DOHH2 (cell line): ENCODE measurements at regions not wholly inside any gene's neighbourhood (a gene's known extent, or its start where the extent isn't known, plus 50 kb on each side); places are given as distances from the start of the nearest gene placed in this dataset.

Source experiments
- H3F3A ChIP-seq: fragments of 200-600 bp; sonication (generic), shearing (Covaris generic); 2 replicates; pipeline ENCODE4 v1.6.0; 2016; ENCODE audit warnings: antibody characterized with exemption, mild to moderate bottlenecking; ENCODE audit not compliant: control insufficient read depth, insufficient read depth
- H3K27ac ChIP-seq: fragments of 200-600 bp; sonication (generic); 2 replicates; pipeline ENCODE4 v1.5.1; 2014; ENCODE audit warnings: low read depth, mild to moderate bottlenecking, low read length, moderate library complexity
- H3K27me3 ChIP-seq: fragments of 200-600 bp; sonication (generic); 2 replicates; pipeline ENCODE4 v1.6.1; 2014; ENCODE audit warnings: mild to moderate bottlenecking, low read length, mixed read lengths; ENCODE audit not compliant: control insufficient read depth
- H3K36me3 ChIP-seq: fragments of 200-600 bp; sonication (generic); 2 replicates; pipeline ENCODE4 v1.6.1; 2014; ENCODE audit warnings: mild to moderate bottlenecking, low read length, moderate library complexity, mixed read lengths; ENCODE audit not compliant: control insufficient read depth
- H3K4me1 ChIP-seq: fragments of 200-600 bp; sonication (generic); 2 replicates; pipeline ENCODE4 v1.6.1; 2014; ENCODE audit warnings: mild to moderate bottlenecking, low read length, mixed read lengths; ENCODE audit not compliant: control insufficient read depth
- H3K4me2 ChIP-seq: fragments of 200-600 bp; sonication (generic); 2 replicates; pipeline ENCODE4 v1.6.0; 2014; ENCODE audit warnings: mild to moderate bottlenecking, low read length, moderate library complexity
- H3K4me3 ChIP-seq: fragments of 200-600 bp; sonication (generic); 2 replicates; pipeline ENCODE4 v1.5.1; 2014; ENCODE audit warnings: mild to moderate bottlenecking, low read length, mixed read lengths
- H3K79me2 ChIP-seq: fragments of 200-600 bp; sonication (generic); 2 replicates; pipeline ENCODE4 v1.6.1; 2014; ENCODE audit warnings: mild to moderate bottlenecking, low read length, mixed read lengths; ENCODE audit not compliant: control insufficient read depth
- H3K9me2 ChIP-seq: fragments of 200-600 bp; sonication (generic); replicated peaks from 2 replicates; pipeline ENCODE4 v1.6.1; 2014; ENCODE audit warnings: mild to moderate bottlenecking, low read length, mixed read lengths; ENCODE audit not compliant: control insufficient read depth
- H3K9me3 ChIP-seq: fragments of 200-600 bp; sonication (generic); 2 replicates; pipeline ENCODE4 v1.6.1; 2014; ENCODE audit warnings: antibody characterized with exemption, low read length, mixed read lengths; ENCODE audit not compliant: control insufficient read depth, insufficient read depth
- H4K20me1 ChIP-seq: fragments of 200-600 bp; sonication (generic); 2 replicates; pipeline ENCODE4 v1.6.0; 2014; ENCODE audit warnings: low read depth, mild to moderate bottlenecking, antibody characterized with exemption, low read length, moderate library complexity; ENCODE audit not compliant: control insufficient read depth, insufficient read depth
- EZH2phosphoT487 ChIP-seq: fragments of 200-600 bp; sonication (generic); IDR thresholded peaks from 2 replicates; pipeline ENCODE4 v1.6.1; 2017; ENCODE audit warnings: borderline replicate concordance, mild to moderate bottlenecking, antibody characterized with exemption, low read length, moderate library complexity, mixed read lengths
- TF ChIP-seq, protein P1 (sequence below): fragments of 200-600 bp; sonication (generic); IDR thresholded peaks from one replicate; pipeline ENCODE4 v1.5.1; 2014; ENCODE audit warnings: antibody characterized with exemption, mild to moderate bottlenecking, low read depth, low read length; ENCODE audit not compliant: poor library complexity, severe bottlenecking

- no peaks in the 10 kb centered on the region for H4K20me1 ChIP-seq
- no peak for TF ChIP-seq EZH2phosphoT487
- TF ChIP-seq, protein P1, sequence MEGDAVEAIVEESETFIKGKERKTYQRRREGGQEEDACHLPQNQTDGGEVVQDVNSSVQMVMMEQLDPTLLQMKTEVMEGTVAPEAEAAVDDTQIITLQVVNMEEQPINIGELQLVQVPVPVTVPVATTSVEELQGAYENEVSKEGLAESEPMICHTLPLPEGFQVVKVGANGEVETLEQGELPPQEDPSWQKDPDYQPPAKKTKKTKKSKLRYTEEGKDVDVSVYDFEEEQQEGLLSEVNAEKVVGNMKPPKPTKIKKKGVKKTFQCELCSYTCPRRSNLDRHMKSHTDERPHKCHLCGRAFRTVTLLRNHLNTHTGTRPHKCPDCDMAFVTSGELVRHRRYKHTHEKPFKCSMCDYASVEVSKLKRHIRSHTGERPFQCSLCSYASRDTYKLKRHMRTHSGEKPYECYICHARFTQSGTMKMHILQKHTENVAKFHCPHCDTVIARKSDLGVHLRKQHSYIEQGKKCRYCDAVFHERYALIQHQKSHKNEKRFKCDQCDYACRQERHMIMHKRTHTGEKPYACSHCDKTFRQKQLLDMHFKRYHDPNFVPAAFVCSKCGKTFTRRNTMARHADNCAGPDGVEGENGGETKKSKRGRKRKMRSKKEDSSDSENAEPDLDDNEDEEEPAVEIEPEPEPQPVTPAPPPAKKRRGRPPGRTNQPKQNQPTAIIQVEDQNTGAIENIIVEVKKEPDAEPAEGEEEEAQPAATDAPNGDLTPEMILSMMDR: no peak
These were observed 283.9 kb upstream of the NPVF start for GRCh38 chr7:25512061-25512687.

DNA sequence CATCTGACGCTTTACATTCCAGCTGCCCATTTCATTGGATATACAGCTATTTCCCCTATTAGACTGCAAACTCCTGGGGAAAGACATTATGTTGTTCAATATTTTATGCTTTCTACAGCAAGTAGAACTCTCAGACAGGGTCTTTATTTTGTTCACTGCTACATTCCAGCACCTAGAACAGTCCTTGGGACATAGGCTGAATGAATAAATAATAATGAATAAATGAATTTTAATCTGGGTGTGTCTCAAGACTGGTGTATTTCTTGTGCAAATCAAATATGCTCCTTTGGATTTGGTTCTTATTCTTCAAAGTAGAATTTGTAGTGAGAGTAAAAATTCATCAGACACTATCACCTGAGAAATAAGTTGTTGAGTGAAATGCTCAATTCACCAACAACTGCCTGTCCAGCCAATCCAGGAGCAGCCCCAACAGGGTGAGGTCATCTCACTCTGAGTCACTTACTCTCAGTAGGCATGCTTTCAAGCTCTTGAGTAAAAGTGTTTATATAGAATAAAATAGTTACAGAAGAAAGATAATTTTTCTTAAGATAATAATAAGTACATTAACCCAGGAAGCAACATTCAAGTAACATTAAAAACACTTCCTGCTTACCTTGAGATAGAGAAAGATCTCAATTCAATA is 287.5 kb upstream of the NPVF start:
- no peaks in the 10 kb centered on the region; the same call in 1 of the 2 replicates for H3K9me3 ChIP-seq
- H4K20me1 ChIP-seq: no peaks in the 10 kb centered on the region
- H3F3A ChIP-seq: no peaks in the 10 kb centered on the region
- H3K9me2 ChIP-seq: no peaks in the 10 kb centered on the region; the same call in 1 of the 2 replicates
- H3K4me2 ChIP-seq: no peak overlapping the region
- H3K27me3 ChIP-seq: no peaks in the 10 kb centered on the region
- H3K4me3 ChIP-seq: no peak overlapping the region
- peaks cover 19% of the 10 kb centered on the region for H3K4me1 ChIP-seq
- no peak for TF ChIP-seq EZH2phosphoT487
- TF ChIP-seq, protein P1: no peak
- H3K27ac ChIP-seq: no peak overlapping the region
- H3K79me2 ChIP-seq: no peaks in the 10 kb centered on the region
- no peaks in the 10 kb centered on the region for H3K36me3 ChIP-seq

More at GRCh38 chr7:25512061-25512687, 283.9 kb upstream of the NPVF start:
- Histone ChIP-seq H3K4me3 (no peak overlapping the region), H3K27me3 (no peaks in the 10 kb centered on the region), H3K9me3 (no peaks in the 10 kb centered on the region), H3K4me1 (no peaks in the 10 kb centered on the region), H3K79me2 (no peaks in the 10 kb centered on the region), H3F3A (no peaks in the 10 kb centered on the region), H3K36me3 (no peaks in the 10 kb centered on the region), H3K9me2 (no peaks in the 10 kb centered on the region; the same call in 1 of the 2 replicates), H3K4me2 (no peak overlapping the region), H3K27ac (no peak overlapping the region)

DNA sequence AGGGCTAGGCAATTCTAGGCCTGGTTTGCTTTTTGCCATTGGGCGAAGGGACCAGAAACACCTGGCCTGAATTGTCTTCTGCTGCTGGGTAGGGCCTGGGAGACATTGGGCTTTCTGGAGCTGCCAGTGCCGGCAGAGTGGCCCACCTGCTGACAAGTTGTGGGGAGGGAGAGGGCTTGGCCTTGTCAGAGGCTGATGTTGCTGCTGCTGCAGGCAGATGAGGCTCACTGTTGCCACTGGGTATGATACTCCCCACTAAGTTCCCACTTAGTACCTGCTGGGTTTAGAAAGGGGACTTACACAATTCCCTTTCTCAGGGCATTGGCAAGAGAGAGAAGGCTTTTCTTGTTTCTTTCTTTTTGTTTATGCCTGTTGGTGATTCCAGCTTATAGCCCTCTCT is 289.6 kb upstream of the NPVF start:
- H3K27ac ChIP-seq: no peak overlapping the region
- TF ChIP-seq EZH2phosphoT487: no peak
- TF ChIP-seq, protein P1: no peak
- H3K4me2 ChIP-seq: no peak overlapping the region
- peaks cover 29% of the 10 kb centered on the region for H3K4me1 ChIP-seq
- H3K9me2 ChIP-seq: no peaks in the 10 kb centered on the region; the same call in 1 of the 2 replicates
- no peak overlapping the region for H3K4me3 ChIP-seq
- no peaks in the 10 kb centered on the region for H3F3A ChIP-seq
- H3K36me3 ChIP-seq: no peaks in the 10 kb centered on the region
- no peaks in the 10 kb centered on the region for H3K79me2 ChIP-seq
- H3K9me3 ChIP-seq: no peaks in the 10 kb centered on the region; the same call in 1 of the 2 replicates
- H4K20me1 ChIP-seq: no peaks in the 10 kb centered on the region
- no peaks in the 10 kb centered on the region for H3K27me3 ChIP-seq
